HCT116 (cell line): ENCODE measurements at regions not wholly inside any gene's neighbourhood (a gene's known extent, or its start where the extent isn't known, plus 50 kb on each side); places are given as distances from the start of the nearest gene placed in this dataset.

Source experiments
- ATAC-seq: fragments of 200-7000 bp; cut with Tn5 transposase; 2 replicates; pipeline ENCODE4 v1.9.1; 2020; ENCODE audit warnings: mild to moderate bottlenecking, moderate library complexity
- BruUV-seq: library from RNA; stranded (reverse); fragments of 400-500 nt; replicated peaks from 2 replicates; lab custom pipeline; 2021; lab: Mats Ljungman, UMichigan
- CTCF ChIA-PET: fragments of 300-600 bp; sonication (Branson Sonifier 250); formaldehyde crosslinking; loops from one replicate; lab custom pipeline; 2021; ENCODE audit warnings: antibody characterized with exemption; lab: Charles Lee
- POLR2A ChIA-PET: fragments of 300-600, 350-600 bp; sonication (Branson Sonifier 250); formaldehyde crosslinking; loops from one replicate; lab custom pipeline; 2021; ENCODE audit warnings: antibody characterized with exemption; lab: Charles Lee
- RAD21 ChIA-PET, 2 experiments: fragments of 300-600 bp; sonication (Branson Sonifier 250); formaldehyde crosslinking; loops; one replicate each; lab custom pipeline; 2023; ENCODE audit warnings: low total read pairs in 2 of 2; ENCODE audit not compliant: uncharacterized antibody in 2 of 2, unreplicated experiment in 2 of 2, low non-redundant PET in 1 of 2; lab: Charles Lee
- DNase-seq: peaks from one replicate; pipeline ENCODE4 v3.0.0-alpha.2; 2010; ENCODE audit warnings: low read depth, low spot score
- H2AFZ ChIP-seq: fragments of 200-600 bp; shearing (Covaris generic), sonication (generic); 2 replicates; pipeline ENCODE4 v1.6.1; 2017; ENCODE audit warnings: low read depth, mixed run types, mixed read lengths, antibody characterized with exemption, low read length; ENCODE audit not compliant: poor library complexity, severe bottlenecking
- H3K27ac ChIP-seq: 2 replicates; pipeline ENCODE4 v1.5.1; 2012; ENCODE audit warnings: low read depth, low read length
- H3K27me3 ChIP-seq: fragments of 200-600 bp; sonication (generic); 2 replicates; pipeline ENCODE4 v1.6.1; 2016; ENCODE audit warnings: mixed run types, low read length, mixed read lengths; ENCODE audit not compliant: insufficient read depth
- H3K36me3 ChIP-seq, 2 experiments: fragments of 200-500 bp in 1 of 2; fragments of 200-600 bp in 1 of 2; sonication (Bioruptor generic) in 1 of 2; sonication (generic) in 1 of 2; 2 replicates each; pipeline versions ENCODE4 v1.5.1 to v1.6.1; 2014 to 2016; ENCODE audit warnings: low read length in 2 of 2, inconsistent platforms in 1 of 2, mixed read lengths in 1 of 2, mixed run types in 1 of 2; ENCODE audit not compliant: insufficient read depth in 2 of 2, control insufficient read depth in 1 of 2
- H3K4me1 ChIP-seq, 2 experiments: fragments of 200-600 bp in 1 of 2; sonication (generic) in 1 of 2; 2 replicates each; pipeline versions ENCODE4 v1.5.1 to v1.6.1; 2012 to 2017; ENCODE audit warnings: low read length in 2 of 2, inconsistent platforms in 1 of 2, mild to moderate bottlenecking in 1 of 2, mixed read lengths in 1 of 2, mixed run types in 1 of 2, moderate library complexity in 1 of 2; ENCODE audit not compliant: insufficient read depth in 2 of 2, control insufficient read depth in 1 of 2
- H3K4me2 ChIP-seq: fragments of 200-600 bp; sonication (generic); 2 replicates; pipeline ENCODE4 v1.6.1; 2017; ENCODE audit warnings: mixed run types, low read length, mixed read lengths
- H3K4me3 ChIP-seq, 2 experiments: fragments of 200-600 bp in 1 of 2; sonication (generic) in 1 of 2; replicated peaks in 1 of 2; 2 replicates each; pipeline ENCODE4 v1.5.1; 2011 to 2016; ENCODE audit warnings: low read length in 2 of 2, control low read depth in 1 of 2, low read depth in 1 of 2, mild to moderate bottlenecking in 1 of 2, mixed read lengths in 1 of 2, mixed run types in 1 of 2
- H3K79me2 ChIP-seq: fragments of 200-600 bp; sonication (generic); 2 replicates; pipeline ENCODE4 v1.6.1; 2017; ENCODE audit warnings: mild to moderate bottlenecking, mixed run types, low read length, moderate library complexity, mixed read lengths; ENCODE audit not compliant: insufficient read depth
- H3K9ac ChIP-seq: fragments of 200-600 bp; sonication (generic); 2 replicates; pipeline ENCODE4 v1.6.1; 2016; ENCODE audit warnings: low read length, mixed read lengths
- H3K9me2 ChIP-seq: fragments of 200-600 bp; sonication (generic), shearing (Covaris generic); 2 replicates; pipeline ENCODE4 v1.6.1; 2017; ENCODE audit warnings: mixed run types, mild to moderate bottlenecking, moderate library complexity; ENCODE audit not compliant: insufficient read depth
- H3K9me3 ChIP-seq, 2 experiments: fragments of 200-500 bp in 1 of 2; fragments of 200-600 bp in 1 of 2; sonication (Bioruptor generic) in 1 of 2; sonication (generic) in 1 of 2; 2 replicates each; pipeline ENCODE4 v1.6.1; 2014 to 2017; ENCODE audit warnings: low read length in 2 of 2, mixed read lengths in 2 of 2, inconsistent platforms in 1 of 2, low read depth in 1 of 2, mild to moderate bottlenecking in 1 of 2, mixed run types in 1 of 2, moderate library complexity in 1 of 2; ENCODE audit not compliant: control insufficient read depth in 1 of 2, insufficient read depth in 1 of 2
- H4K20me1 ChIP-seq: fragments of 200-600 bp; sonication (generic), shearing (Covaris generic); 2 replicates; pipeline ENCODE4 v1.6.1; 2017; ENCODE audit warnings: mixed run types, mild to moderate bottlenecking, moderate library complexity; ENCODE audit not compliant: insufficient read depth
- CBX3 ChIP-seq: IDR thresholded peaks from 2 replicates; pipeline ENCODE4 v1.6.1; 2012; ENCODE audit warnings: low read depth
- CEBPB ChIP-seq: IDR thresholded peaks from 2 replicates; pipeline ENCODE4 v1.6.1; 2012; ENCODE audit warnings: low read depth
- CTCF ChIP-seq, 3 experiments: fragments of 200-600 bp in 1 of 3; sonication (generic) in 1 of 3; IDR thresholded peaks in 2 of 3; conservative IDR thresholded peaks in 1 of 3; 2 replicates each; pipeline ENCODE4 v1.5.1; 2012 to 2017; ENCODE audit warnings: low read depth in 2 of 3, low read length in 2 of 3, antibody characterized with exemption in 1 of 3, borderline replicate concordance in 1 of 3, control low read depth in 1 of 3, mild to moderate bottlenecking in 1 of 3, mixed read lengths in 1 of 3, mixed run types in 1 of 3, moderate library complexity in 1 of 3; ENCODE audit not compliant: insufficient read depth in 1 of 3
- EGR1 ChIP-seq: IDR thresholded peaks from 2 replicates; pipeline ENCODE4 v1.6.1; 2012; ENCODE audit warnings: low read depth
- ELF1 ChIP-seq: IDR thresholded peaks from 2 replicates; pipeline ENCODE4 v1.6.1; 2012; ENCODE audit warnings: low read depth, borderline replicate concordance
- EZH2 ChIP-seq: fragments of 200-600 bp; sonication (generic); IDR thresholded peaks from 2 replicates; pipeline ENCODE4 v1.6.1; 2017; ENCODE audit warnings: antibody characterized with exemption, mixed run types
- EZH2phosphoT487 ChIP-seq: fragments of 200-600 bp; IDR thresholded peaks from 2 replicates; pipeline ENCODE4 v1.6.1; 2018; ENCODE audit warnings: antibody characterized with exemption, borderline replicate concordance
- FOSL1 ChIP-seq: IDR thresholded peaks from 2 replicates; pipeline ENCODE4 v1.6.1; 2012; ENCODE audit warnings: low read depth
- MAX ChIP-seq: IDR thresholded peaks from 2 replicates; pipeline ENCODE4 v1.6.1; 2012
- POLR2A ChIP-seq: IDR thresholded peaks from 2 replicates; pipeline ENCODE4 v1.7.0; 2011; ENCODE audit warnings: borderline replicate concordance; ENCODE audit not compliant: insufficient read depth, insufficient read length; ENCODE audit errors: extremely low read depth
- RAD21 ChIP-seq: IDR thresholded peaks from 2 replicates; pipeline ENCODE4 v1.6.1; 2012; ENCODE audit warnings: low read depth, mild to moderate bottlenecking
- SIN3A ChIP-seq: IDR thresholded peaks from 2 replicates; pipeline ENCODE4 v1.6.1; 2012; ENCODE audit warnings: low read depth
- SP1 ChIP-seq: IDR thresholded peaks from 2 replicates; pipeline ENCODE4 v1.6.1; 2012; ENCODE audit warnings: low read depth
- SRF ChIP-seq: IDR thresholded peaks from 2 replicates; pipeline ENCODE4 v1.6.1; 2012; ENCODE audit warnings: low read depth
- YY1 ChIP-seq: IDR thresholded peaks from 2 replicates; pipeline ENCODE4 v1.6.1; 2011; ENCODE audit warnings: low read length, low read depth, moderate library complexity, mild to moderate bottlenecking; ENCODE audit not compliant: insufficient replicate concordance; ENCODE audit errors: extremely low read depth
- ZBTB33 ChIP-seq: IDR thresholded peaks from 2 replicates; pipeline ENCODE4 v1.6.1; 2011; ENCODE audit warnings: mild to moderate bottlenecking, low read length, moderate library complexity; ENCODE audit not compliant: insufficient replicate concordance; ENCODE audit errors: extremely low read depth
- ZFX ChIP-seq: fragments of 450-650 bp; IDR thresholded peaks from 2 replicates; pipeline ENCODE4 v1.6.1; 2017
- ZNF274 ChIP-seq: fragments of 200-500 bp; sonication (Bioruptor generic); IDR thresholded peaks from 2 replicates; pipeline ENCODE4 v1.6.1; 2014; ENCODE audit warnings: mild to moderate bottlenecking, low read depth, low read length, inconsistent platforms
- intact Hi-C: fragments of 100-400 bp; cut with micrococcal nuclease; formaldehyde crosslinking; loops from 2 replicates; pipeline ENCODE4 v1.10.0; 2022

- H2AFZ ChIP-seq = no peak overlapping the region
- H3K9me3 ChIP-seq = no peaks in the 10 kb centered on the region
- no peak overlapping the region for H3K27ac ChIP-seq
- no peaks in the 10 kb centered on the region for H3K27me3 ChIP-seq
- TF ChIP-seq YY1 = no peak
- TF ChIP-seq CEBPB = no peak
- no peak for TF ChIP-seq SIN3A
- no peak for TF ChIP-seq SRF
- H3K4me2 ChIP-seq = no peak overlapping the region
- intact Hi-C loops = no loop called here
- ChIA-PET POLR2A (no interaction called here), RAD21 (no interaction called here), CTCF (no interaction called here)
- H3K4me3 ChIP-seq = no peak overlapping the region
- H4K20me1 ChIP-seq = no peaks in the 10 kb centered on the region
- DNase-seq (no peak), ATAC-seq (no peak)
- no peaks in the 10 kb centered on the region for H3K4me1 ChIP-seq
- no peaks in the 10 kb centered on the region for H3K36me3 ChIP-seq
- H3K9me2 ChIP-seq = no peaks in the 10 kb centered on the region
- H3K79me2 ChIP-seq = no peaks in the 10 kb centered on the region
- BruUV-seq = no TSS peak
- H3K9ac ChIP-seq = no peak overlapping the region
Measured at GRCh38 chr5:103356350-103357091, 98.0 kb downstream of the MACIR start.

- ChIA-PET RAD21 (no interaction called here), CTCF (no interaction called here), POLR2A (no interaction called here)
- Histone ChIP-seq H3K4me2 (no peak overlapping the region), H4K20me1 (no peaks in the 10 kb centered on the region), H3K27ac (no peak overlapping the region), H3K4me3 (no peak overlapping the region), H3K9me2 (no peaks in the 10 kb centered on the region), H3K9ac (no peak overlapping the region), H2AFZ (no peak overlapping the region), H3K79me2 (no peaks in the 10 kb centered on the region), H3K9me3 (no peaks in the 10 kb centered on the region), H3K27me3 (no peaks in the 10 kb centered on the region), H3K4me1 (no peaks in the 10 kb centered on the region), H3K36me3 (no peaks in the 10 kb centered on the region)
- no TSS peak for BruUV-seq
- no peak for ATAC-seq
- DNase-seq = no peak
- intact Hi-C loops = no loop called here
- TF ChIP-seq CBX3 (no peak), EZH2phosphoT487 (no peak), ELF1 (no peak), SRF (no peak), EZH2 (no peak), ZBTB33 (no peak), ZFX (no peak), YY1 (no peak), FOSL1 (no peak), SP1 (no peak), POLR2A (no peak), CTCF (IDR thresholded peaks at IDR 0.05 in 2 of 3, conservative IDR thresholded peaks at IDR 0.05 in 1 of 3; ENCODE audit: borderline replicate concordance in 1 of 3, insufficient read depth in 1 of 3, low read depth in 2 of 3, low read length in 2 of 3) (no peak), EGR1 (no peak), RAD21 (no peak), ZNF274 (no peak), CEBPB (no peak), MAX (no peak)
Measured at GRCh38 chr5:103355579-103355978, 97.0 kb downstream of the MACIR start.
